DMS53 treated with DMSO at 0.1 percent for 48 hours (cell line): ENCODE measurements at regions not wholly inside any gene's neighbourhood (a gene's known extent, or its start where the extent isn't known, plus 50 kb on each side); places are given as distances from the start of the nearest gene placed in this dataset.

Experiments used
- DNase-seq: peaks from one replicate; lab custom pipeline; 2025; ENCODE audit not compliant: unreplicated experiment; lab: John Stamatoyannopoulos, UW

GRCh38 chr16:85549766-85550421 lies 63.2 kb upstream of the GSE1 start:
- no peak for DNase-seq

- no peak for DNase-seq
Measured at GRCh38 chr16:85550422-85550864, 62.7 kb upstream of the GSE1 start.

GRCh38 chr16:85550953-85551924 lies 61.9 kb upstream of the GSE1 start:
- DNase-seq, result no peak

GRCh38 chr16:85552980-85553435 lies 60.1 kb upstream of the GSE1 start:
- no peak for DNase-seq

- no peak for DNase-seq
Measured at GRCh38 chr16:85553436-85554113, 59.5 kb upstream of the GSE1 start.

GRCh38 chr16:85554114-85554888 lies 58.8 kb upstream of the GSE1 start:
- DNase-seq, result no peak

GRCh38 chr16:85554889-85555718 lies 58.0 kb upstream of the GSE1 start:
- DNase-seq, result no peak

GRCh38 chr16:85555719-85556455 lies 57.2 kb upstream of the GSE1 start:
- no peak for DNase-seq

GRCh38 chr16:85556456-85557082 lies 56.6 kb upstream of the GSE1 start:
- no peak for DNase-seq

- DNase-seq, result no peak
Measured at GRCh38 chr16:85557083-85557970, 55.8 kb upstream of the GSE1 start.

GRCh38 chr16:85557971-85558657 lies 55.0 kb upstream of the GSE1 start:
- peak; percentile 77 for DNase-seq

- DNase-seq, result no peak
Measured at GRCh38 chr16:85560932-85561247, 52.2 kb upstream of the GSE1 start.

GRCh38 chr16:85561248-85562092 lies 51.7 kb upstream of the GSE1 start:
- no peak for DNase-seq

- no peak for DNase-seq
Measured at GRCh38 chr16:85562093-85562786, 50.9 kb upstream of the GSE1 start.

- no peak for DNase-seq
Measured at GRCh38 chr16:85563034-85563433, 50.1 kb upstream of the GSE1 start.
